Fibroblast of lung (primary cell): ENCODE measurements at regions not wholly inside any gene's neighbourhood (a gene's known extent, or its start where the extent isn't known, plus 50 kb on each side); places are given as distances from the start of the nearest gene placed in this dataset.
"Not testable (repeated sequence)": the region's sequence is repeated elsewhere in the genome, so short reads cannot be mapped to it uniquely, and the experiment has no call there.

Experiments used
- DNase-seq, 2 donors: peaks; one replicate each; pipeline versions ENCODE4 v3.0.0 to v3.0.0-alpha.2; 2010; ENCODE audit warnings: low read depth in 2 of 2
- H2AFZ ChIP-seq: 2 replicates; pipeline ENCODE4 v1.5.1; 2012; ENCODE audit warnings: low read length, control low read depth, inconsistent platforms
- H3K27ac ChIP-seq: 2 replicates; pipeline ENCODE4 v1.5.1; 2011; ENCODE audit warnings: low read length, control low read depth; ENCODE audit not compliant: insufficient read depth
- H3K27me3 ChIP-seq: 2 replicates; pipeline ENCODE4 v1.5.1; 2011; ENCODE audit warnings: mild to moderate bottlenecking, low read length; ENCODE audit not compliant: control insufficient read depth, insufficient read depth
- H3K36me3 ChIP-seq: 2 replicates; pipeline ENCODE4 v1.5.1; 2011; ENCODE audit warnings: low read length; ENCODE audit not compliant: control insufficient read depth, insufficient read depth
- H3K4me1 ChIP-seq: 2 replicates; pipeline ENCODE4 v1.5.1; 2011; ENCODE audit warnings: low read length; ENCODE audit not compliant: control insufficient read depth, insufficient read depth; ENCODE audit errors: extremely low read depth
- H3K4me2 ChIP-seq: 2 replicates; pipeline ENCODE4 v1.5.1; 2011; ENCODE audit warnings: low read length, control low read depth; ENCODE audit not compliant: insufficient read depth; ENCODE audit errors: extremely low read depth
- H3K4me3 ChIP-seq, 4 experiments: fragments of 200-600 bp in 1 of 4; sonication (generic) in 1 of 4; replicated peaks in 1 of 4; 2 replicates each; pipeline ENCODE4 v1.5.1; 2011 to 2016; ENCODE audit warnings: low read length in 4 of 4, low read depth in 3 of 4, mild to moderate bottlenecking in 3 of 4, control low read depth in 2 of 4, inconsistent platforms in 1 of 4, mixed read lengths in 1 of 4; ENCODE audit not compliant: insufficient read depth in 1 of 4; ENCODE audit errors: control extremely low read depth in 1 of 4
- H3K79me2 ChIP-seq: 2 replicates; pipeline ENCODE4 v1.5.1; 2012; ENCODE audit warnings: mild to moderate bottlenecking, low read length, inconsistent platforms; ENCODE audit not compliant: control insufficient read depth, insufficient read depth
- H3K9ac ChIP-seq: 2 replicates; pipeline ENCODE4 v1.5.1; 2011; ENCODE audit warnings: mild to moderate bottlenecking, low read length, control low read depth; ENCODE audit not compliant: insufficient read depth
- H3K9me3 ChIP-seq: 2 replicates; pipeline ENCODE4 v1.5.1; 2012; ENCODE audit warnings: low read depth, low read length; ENCODE audit not compliant: control insufficient read depth, insufficient read depth
- H4K20me1 ChIP-seq: 2 replicates; pipeline ENCODE4 v1.5.1; 2011; ENCODE audit warnings: low read length; ENCODE audit not compliant: control insufficient read depth, insufficient read depth; ENCODE audit errors: extremely low read depth
- EZH2 ChIP-seq: IDR thresholded peaks from 2 replicates; pipeline ENCODE4 v1.5.1; 2012; ENCODE audit warnings: low read length, control low read depth, mild to moderate bottlenecking; ENCODE audit errors: missing control alignments
- TF ChIP-seq, protein P1 (sequence below), 2 donors: IDR thresholded peaks in 1 of 2; conservative IDR thresholded peaks in 1 of 2; 1 replicate in 1 of 2; 2 replicates in 1 of 2; pipeline ENCODE4 v1.5.1; 2011 to 2012; ENCODE audit warnings: low read length in 2 of 2, control low read depth in 1 of 2, inconsistent platforms in 1 of 2, low read depth in 1 of 2, mild to moderate bottlenecking in 1 of 2

DNA sequence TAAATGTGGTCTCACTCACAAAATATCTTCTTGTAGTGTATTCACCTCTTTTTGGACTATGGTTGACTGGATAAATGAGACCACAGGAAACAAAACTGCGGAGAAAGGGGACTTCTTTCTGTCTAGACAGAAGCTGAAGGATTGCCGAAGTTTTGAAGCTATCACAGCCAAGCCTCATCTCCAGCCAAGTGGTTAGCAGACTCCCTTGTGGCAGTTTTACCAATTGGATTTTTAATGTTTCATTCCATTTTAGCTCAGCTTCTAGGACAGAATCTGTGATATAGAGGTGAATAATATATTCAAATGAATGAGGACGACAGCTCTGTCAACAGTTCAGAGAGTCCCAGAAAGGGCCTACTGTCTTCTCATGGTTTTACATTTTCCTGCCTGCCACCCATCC is 215.7 kb upstream of the ZNF608 start:
- no peaks in the 10 kb centered on the region for H4K20me1 ChIP-seq
- H3K4me1 ChIP-seq, result no peaks in the 10 kb centered on the region
- no peak overlapping the region for H3K9ac ChIP-seq
- DNase-seq, result no peak
- H3K27ac ChIP-seq, result no peak overlapping the region
- no peaks in the 10 kb centered on the region for H3K79me2 ChIP-seq
- H3K4me2 ChIP-seq, result no peak overlapping the region
- no peak overlapping the region for H2AFZ ChIP-seq
- TF ChIP-seq EZH2, result no peak
- TF ChIP-seq, protein P1, sequence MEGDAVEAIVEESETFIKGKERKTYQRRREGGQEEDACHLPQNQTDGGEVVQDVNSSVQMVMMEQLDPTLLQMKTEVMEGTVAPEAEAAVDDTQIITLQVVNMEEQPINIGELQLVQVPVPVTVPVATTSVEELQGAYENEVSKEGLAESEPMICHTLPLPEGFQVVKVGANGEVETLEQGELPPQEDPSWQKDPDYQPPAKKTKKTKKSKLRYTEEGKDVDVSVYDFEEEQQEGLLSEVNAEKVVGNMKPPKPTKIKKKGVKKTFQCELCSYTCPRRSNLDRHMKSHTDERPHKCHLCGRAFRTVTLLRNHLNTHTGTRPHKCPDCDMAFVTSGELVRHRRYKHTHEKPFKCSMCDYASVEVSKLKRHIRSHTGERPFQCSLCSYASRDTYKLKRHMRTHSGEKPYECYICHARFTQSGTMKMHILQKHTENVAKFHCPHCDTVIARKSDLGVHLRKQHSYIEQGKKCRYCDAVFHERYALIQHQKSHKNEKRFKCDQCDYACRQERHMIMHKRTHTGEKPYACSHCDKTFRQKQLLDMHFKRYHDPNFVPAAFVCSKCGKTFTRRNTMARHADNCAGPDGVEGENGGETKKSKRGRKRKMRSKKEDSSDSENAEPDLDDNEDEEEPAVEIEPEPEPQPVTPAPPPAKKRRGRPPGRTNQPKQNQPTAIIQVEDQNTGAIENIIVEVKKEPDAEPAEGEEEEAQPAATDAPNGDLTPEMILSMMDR (conservative IDR thresholded peaks at IDR 0.05 in 1 of 2, IDR thresholded peaks at IDR 0.05 in 1 of 2; ENCODE audit: low read depth in 1 of 2, low read length in 2 of 2), result no peak
- H3K4me3 ChIP-seq, result no peak overlapping the region
- no peaks in the 10 kb centered on the region for H3K9me3 ChIP-seq
- H3K36me3 ChIP-seq, result no peaks in the 10 kb centered on the region
- no peaks in the 10 kb centered on the region for H3K27me3 ChIP-seq

DNA sequence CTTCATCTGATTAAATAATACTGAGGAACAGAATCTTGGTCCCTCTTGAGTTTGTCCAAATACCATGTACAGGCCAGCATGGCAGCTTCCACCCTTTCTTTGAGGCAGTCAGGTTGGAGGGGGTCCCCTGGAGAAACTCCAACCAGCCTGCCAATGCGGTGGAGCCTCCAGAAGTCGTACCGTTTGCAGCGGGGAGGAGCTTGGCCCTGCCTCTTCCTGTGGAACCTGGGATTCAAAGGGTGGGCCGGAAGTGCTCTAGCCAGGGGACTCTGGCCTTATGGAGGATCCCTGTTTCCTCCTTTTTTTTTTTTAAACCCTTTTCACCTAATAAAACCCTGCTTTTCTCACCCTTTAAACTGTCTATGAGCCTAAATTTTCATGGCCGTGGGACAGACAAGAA is 216.3 kb upstream of the ZNF608 start:
- TF ChIP-seq, protein P1 (conservative IDR thresholded peaks at IDR 0.05 in 1 of 2, IDR thresholded peaks at IDR 0.05 in 1 of 2; ENCODE audit: low read depth in 1 of 2, low read length in 2 of 2), result no peak
- TF ChIP-seq EZH2, result no peak
- H3K4me3 ChIP-seq, result no peak overlapping the region
- no peak overlapping the region for H3K4me2 ChIP-seq
- no peaks in the 10 kb centered on the region for H3K27me3 ChIP-seq
- H3K9me3 ChIP-seq, result no peaks in the 10 kb centered on the region
- no peaks in the 10 kb centered on the region for H3K4me1 ChIP-seq
- H3K9ac ChIP-seq, result no peak overlapping the region
- H4K20me1 ChIP-seq, result no peaks in the 10 kb centered on the region
- no peaks in the 10 kb centered on the region for H3K36me3 ChIP-seq
- no peaks in the 10 kb centered on the region for H3K79me2 ChIP-seq
- H2AFZ ChIP-seq, result no peak overlapping the region
- no peak overlapping the region for H3K27ac ChIP-seq
- DNase-seq, result no peak

DNA sequence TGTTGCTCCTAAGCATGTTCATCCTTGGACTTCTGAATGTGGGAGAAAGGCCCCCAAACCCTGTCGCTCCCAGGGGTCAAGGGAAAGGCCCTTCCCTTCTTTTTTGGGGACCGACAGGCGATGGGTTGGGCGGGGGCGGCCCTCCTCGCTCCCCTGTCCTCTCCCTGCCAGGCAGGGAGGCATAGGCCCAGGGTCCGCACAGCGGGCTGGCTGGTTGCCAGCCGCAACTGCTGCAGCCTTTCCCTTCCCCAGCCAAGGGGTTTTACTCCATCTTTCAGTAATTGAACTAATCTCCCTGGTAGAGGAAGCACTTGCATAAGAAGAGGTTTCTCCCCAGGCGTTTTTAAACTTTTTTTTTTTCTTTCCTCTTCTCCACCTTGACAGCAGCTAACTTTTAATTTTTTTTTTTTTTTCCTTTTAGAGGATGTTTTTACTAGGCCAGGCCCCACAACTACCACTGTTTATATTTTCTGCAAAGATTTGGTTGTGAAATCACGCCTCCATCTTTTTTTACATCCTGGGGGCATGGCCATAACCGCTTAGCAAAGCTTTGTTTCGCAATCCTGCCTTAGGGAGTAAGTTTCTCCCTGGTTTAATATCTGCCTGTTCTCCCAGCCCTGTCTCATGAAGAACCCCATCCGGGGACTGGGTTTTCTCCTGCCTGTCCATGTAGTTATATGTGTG is 216.9 kb upstream of the ZNF608 start:
- no peak overlapping the region for H3K4me2 ChIP-seq
- H3K79me2 ChIP-seq, result no peaks in the 10 kb centered on the region
- no peaks in the 10 kb centered on the region for H3K9me3 ChIP-seq
- no peaks in the 10 kb centered on the region for H3K36me3 ChIP-seq
- no peaks in the 10 kb centered on the region for H3K27me3 ChIP-seq
- no peak for TF ChIP-seq EZH2
- TF ChIP-seq, protein P1 (conservative IDR thresholded peaks at IDR 0.05 in 1 of 2, IDR thresholded peaks at IDR 0.05 in 1 of 2; ENCODE audit: low read depth in 1 of 2, low read length in 2 of 2), result no peak
- H3K27ac ChIP-seq, result no peak overlapping the region
- no peaks in the 10 kb centered on the region for H3K4me1 ChIP-seq
- no peak overlapping the region for H3K9ac ChIP-seq
- no peak overlapping the region for H2AFZ ChIP-seq
- H3K4me3 ChIP-seq, result no peak overlapping the region
- DNase-seq, result peak; percentile 57 to 97
- no peaks in the 10 kb centered on the region for H4K20me1 ChIP-seq

DNA sequence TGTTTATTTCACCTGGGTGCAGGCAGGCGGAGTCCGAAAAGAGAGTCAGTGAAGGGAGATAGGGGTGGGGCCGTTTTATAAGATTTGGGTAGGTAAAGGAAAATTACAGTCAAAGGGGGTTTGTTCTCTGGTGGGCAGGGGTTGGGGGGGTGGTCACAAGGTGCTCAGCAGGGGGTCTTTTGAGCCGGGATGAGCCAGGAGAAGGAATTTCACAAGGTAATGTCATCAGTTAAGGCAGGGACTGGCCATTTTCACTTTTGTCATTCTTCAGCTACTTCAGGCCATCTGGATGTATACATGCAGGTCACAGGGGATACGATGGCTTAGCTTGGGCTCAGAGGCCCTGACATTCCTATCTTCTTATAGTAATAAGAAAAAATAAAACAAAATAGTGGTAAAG is 220.3 kb upstream of the ZNF608 start:
- not testable (repeated sequence) for H3K4me2 ChIP-seq, H3K9me3 ChIP-seq, DNase-seq, H3K27ac ChIP-seq, H2AFZ ChIP-seq, H3K36me3 ChIP-seq, H3K27me3 ChIP-seq, H3K4me3 ChIP-seq, H4K20me1 ChIP-seq, H3K4me1 ChIP-seq, H3K9ac ChIP-seq, H3K79me2 ChIP-seq

DNA sequence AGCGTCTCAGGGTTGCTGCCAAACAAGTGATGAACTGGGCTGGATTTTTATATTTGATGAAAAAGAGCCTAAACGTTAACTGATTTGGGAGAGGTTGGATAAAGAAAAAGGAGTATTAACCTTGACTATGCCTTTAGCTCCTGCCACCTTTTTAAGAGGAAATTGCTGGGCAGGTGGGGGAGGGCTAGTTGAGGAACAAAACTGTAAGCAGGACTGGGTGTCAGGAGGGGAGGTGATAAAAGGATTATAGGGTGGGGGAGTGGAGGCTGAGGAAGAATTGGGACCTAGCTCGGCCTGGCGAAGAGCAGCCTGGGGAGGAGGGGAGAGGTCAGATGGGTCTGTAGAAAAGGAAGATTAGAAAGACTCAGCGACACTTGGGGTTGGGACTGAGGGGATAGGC is 223.9 kb upstream of the ZNF608 start:
- not testable (repeated sequence) for H3K4me3 ChIP-seq, H3K9me3 ChIP-seq, H3K9ac ChIP-seq, H3K27ac ChIP-seq, H3K4me2 ChIP-seq, H3K27me3 ChIP-seq, H2AFZ ChIP-seq, DNase-seq, H3K36me3 ChIP-seq, H3K4me1 ChIP-seq, H4K20me1 ChIP-seq, H3K79me2 ChIP-seq
